Stimulated activated CD4-positive, alpha-beta T cell treated with anti-CD3 and anti-CD28 coated beads, Interleukin-4, amount 100 ng/mL, for 1 hour (primary cell): ENCODE measurements at regions not wholly inside any gene's neighbourhood (a gene's known extent, or its start where the extent isn't known, plus 50 kb on each side); places are given as distances from the start of the nearest gene placed in this dataset.

Experiments
- DNase-seq: peaks from one replicate; pipeline ENCODE4 v3.0.0-alpha.2; 2020

DNA sequence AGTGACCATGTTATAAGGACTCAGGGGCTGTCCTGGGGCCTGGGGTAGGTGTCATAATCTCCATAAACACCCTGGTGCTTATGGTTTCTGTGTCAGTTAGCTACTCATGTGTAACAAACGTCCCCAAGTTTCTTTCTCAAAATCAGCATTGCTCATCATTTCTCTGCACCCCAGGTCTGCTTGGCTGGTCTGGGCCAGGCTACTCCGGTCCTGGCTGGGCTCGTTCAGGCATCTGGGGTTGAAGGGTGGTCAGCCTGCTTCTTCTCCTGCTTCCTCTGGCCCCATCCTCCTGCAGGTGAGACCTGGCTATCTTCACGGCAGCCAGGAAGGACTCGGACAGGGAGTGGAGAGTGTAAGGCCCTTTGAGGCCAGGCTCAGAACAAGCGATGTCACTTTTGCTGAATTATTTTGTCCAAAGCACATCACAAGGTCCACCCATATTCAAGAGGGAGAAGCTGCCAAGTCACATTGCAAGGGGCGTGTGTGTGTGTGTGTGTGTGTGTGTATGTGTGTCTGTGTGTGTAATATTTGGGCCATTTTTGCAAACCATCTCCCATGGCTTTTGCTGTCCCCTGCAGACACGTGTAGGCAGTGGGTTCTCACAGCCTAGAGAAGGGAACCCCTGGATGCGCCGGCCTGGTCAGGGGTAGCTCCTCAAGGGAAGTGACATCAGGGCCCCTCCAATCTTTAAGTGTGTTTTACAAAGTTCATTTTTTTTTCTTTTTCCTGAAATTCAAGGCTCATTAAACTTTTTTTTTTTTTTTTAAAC is 535.8 kb downstream of the TBC1D22A start:
- DNase-seq = no peak

DNA sequence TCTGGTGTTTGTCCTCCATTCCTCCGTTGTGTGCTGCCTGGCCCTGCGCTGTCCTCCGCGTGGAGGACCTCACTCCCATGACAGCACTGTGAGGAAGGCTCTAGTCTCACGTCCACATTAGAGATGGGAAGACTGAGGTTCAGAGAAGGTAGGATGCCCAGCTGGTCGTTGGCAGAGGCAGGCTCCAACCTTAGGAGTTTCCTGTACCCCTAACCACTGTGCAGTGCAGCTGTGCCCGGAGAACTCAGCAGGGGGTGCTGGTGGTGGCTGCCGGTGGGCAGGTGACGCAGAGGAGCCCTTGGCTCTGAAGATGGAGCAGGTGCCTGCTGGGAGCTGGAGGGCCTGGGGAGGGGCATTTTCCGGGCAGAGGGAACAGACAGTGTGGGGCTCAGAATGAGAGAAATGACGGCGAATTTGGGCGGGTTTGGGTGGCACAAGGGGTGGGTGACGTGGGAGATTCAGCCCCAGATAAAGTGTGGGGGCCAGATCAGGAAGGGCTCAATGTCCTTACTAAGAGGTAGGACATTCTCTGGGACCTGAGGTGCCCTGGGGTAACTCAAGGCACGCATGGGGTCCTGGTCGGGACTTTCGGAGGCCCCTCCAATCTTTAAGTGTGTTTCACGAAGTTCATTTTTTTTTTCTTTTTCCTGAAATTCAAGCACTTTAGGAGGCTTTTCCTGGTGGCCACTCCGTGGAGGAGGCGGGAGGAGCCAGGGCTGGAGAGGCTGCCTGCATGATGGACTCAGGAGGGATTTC is 535.0 kb downstream of the TBC1D22A start:
- no peak for DNase-seq

DNA sequence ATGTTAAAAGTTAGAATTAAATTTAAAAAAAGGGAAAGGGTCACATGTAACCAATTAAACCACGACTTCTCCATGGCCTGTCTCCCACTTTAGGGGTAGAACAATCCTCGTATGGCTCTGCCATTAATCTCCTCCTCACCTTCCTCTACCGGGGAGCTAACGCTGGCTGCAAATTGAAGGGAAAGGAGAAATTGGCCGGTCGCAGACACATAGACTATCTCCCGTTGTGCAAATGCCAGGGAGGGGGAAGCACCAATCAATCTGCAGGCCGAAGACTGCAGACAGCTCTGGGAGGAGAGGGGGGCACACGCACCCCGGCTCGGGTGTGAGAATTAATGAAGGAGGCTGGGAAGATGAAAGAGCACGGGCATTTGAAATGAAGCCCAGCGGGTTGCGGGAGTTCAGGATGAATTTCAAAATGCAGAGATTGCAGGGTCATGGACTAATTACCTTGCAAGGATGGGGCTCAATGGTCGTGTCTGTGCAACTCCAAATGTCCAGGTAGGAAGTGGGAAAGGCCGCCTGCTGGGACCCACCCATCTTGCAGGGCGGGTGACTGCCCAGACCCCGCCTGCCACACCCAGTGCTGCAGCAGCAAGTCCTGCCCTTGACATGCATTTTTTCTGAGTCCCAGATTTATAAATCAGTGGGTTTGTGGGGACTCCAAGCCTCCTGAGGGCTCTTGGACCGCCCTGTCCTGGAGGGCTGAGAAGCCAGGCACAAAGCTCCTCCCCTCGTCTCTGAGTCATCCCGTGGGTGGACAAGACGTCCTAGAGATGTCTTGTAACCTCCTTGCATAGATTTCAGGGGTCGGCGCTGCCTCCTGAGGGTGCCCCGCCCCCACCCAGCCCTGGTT is 534.2 kb downstream of the TBC1D22A start:
- no peak for DNase-seq

DNA sequence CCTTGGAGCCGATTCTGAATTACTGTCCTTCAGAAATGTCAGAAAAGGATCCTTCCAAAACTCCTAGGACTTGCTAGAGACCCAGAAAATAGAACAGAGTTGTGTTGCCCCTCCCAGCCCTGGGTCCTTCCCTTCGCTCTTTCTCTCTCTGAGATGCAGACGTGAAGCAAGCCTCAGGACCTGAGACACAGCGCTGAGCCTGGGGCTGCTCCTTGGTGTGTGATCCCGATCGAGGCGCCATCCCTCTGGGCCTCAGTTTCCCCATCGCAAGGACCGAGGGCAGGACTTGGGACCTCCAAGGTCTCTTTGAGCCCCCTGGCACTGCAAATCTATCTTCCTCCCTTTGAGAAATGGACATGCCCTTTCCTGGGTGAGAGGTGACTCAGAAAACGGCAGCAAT is 533.5 kb downstream of the TBC1D22A start:
- no peak for DNase-seq

DNA sequence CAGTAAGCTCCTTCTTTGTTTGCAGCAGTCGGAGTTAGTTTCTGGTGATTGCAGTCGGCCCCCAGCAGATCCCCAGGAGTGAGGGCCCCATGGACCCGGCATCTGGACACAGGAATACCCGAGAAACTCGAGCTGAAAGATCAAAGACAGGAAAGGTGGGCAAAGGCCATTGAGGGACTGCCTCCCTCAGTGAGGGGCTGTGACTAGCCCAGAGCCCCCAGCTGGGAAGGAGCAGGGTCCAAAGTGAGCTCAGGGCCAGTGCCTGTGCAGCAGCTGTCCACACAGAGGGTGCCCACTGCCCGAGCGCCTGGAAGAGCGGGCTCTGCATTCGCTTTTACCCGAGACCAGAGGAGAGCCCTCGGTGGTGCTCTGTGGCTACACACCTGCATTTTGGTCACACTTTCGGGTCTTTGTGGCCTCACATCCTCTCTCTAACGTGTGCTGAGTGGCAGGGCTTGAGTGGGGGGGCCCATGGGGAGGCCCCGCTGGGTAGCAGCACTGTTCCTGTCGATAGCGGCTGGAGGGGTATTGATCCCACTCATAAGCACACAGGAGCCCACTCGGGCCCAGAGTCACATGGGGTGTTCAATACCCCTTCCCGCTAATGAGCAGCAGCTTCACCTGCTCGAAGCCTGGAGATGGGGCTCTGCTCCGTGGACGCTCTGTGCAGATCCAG is 532.9 kb downstream of the TBC1D22A start:
- DNase-seq = no peak

DNA sequence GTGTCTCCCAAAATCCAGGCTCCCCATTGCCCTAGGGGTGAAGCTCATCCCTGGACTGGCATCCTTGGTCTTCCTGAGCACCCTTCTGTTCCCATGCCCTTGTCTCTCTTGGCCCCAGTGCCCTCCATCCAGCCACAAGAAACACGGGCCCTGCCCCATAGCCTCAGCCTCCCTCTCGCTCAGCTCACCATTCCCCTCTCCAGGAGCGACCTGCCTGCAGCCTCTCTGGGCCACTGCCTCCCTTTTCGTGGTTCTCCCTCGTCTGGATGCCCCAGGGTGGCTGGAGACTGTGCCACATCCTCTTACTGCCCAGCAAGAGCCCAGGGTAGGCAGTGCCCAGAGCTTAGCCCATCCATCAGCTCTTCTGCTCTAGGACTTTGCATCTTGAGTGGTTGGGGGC is 532.1 kb downstream of the TBC1D22A start:
- no peak for DNase-seq

DNA sequence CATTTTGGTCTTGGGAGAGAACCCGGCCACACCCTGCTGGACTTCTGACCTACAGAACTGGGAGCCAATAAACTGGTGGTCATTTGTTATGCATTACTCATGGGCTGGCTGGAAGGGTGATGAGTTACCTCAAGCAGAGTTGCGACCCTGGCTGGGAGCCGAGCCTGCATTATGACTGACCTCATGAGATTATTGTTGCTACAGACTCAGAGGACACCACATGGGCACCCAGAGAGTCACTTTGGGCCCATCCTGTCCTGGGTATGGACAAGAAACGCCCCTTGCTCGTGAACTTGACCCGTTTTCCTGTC is 531.7 kb downstream of the TBC1D22A start:
- no peak for DNase-seq

DNA sequence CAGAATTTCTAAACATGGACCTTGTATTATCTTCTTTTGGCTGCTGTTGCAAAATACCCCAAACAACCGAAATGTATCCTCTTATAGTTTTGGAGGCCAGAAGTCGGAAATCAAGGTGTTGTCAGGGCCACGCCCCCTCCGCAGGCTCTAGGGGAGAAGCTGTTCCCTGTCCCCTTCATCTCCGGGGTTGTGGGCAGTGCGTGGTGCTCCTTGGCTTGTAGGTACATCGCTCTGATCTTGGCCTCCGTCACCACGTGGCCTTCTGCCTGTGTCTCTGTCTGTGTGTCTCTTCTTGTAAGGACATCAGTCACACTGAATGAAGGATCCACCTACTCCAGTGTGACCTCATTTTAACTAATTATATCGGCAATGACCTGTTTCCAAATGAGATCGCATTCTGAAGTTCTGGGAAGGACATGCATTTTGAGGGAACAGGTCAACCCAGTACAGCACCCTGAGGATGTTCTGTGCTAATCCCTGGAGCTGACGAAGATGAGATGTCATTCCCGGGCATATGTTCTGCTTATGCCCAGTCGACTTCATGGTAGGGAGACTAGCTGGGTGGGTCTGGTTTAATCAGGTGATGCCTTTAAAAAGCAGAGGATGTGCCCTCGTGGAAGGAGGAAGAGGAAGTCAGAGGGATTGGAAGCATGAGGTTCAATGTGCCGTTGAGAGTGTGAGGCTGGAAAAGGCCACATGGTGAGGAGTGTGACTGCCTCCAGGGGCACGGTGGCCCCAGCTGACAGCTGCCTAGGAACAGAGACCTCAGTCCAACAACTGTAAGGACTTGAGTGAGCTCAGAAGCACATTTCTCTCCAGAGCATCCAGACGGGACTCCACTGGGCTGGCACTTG is 531.1 kb downstream of the TBC1D22A start:
- no peak for DNase-seq

DNA sequence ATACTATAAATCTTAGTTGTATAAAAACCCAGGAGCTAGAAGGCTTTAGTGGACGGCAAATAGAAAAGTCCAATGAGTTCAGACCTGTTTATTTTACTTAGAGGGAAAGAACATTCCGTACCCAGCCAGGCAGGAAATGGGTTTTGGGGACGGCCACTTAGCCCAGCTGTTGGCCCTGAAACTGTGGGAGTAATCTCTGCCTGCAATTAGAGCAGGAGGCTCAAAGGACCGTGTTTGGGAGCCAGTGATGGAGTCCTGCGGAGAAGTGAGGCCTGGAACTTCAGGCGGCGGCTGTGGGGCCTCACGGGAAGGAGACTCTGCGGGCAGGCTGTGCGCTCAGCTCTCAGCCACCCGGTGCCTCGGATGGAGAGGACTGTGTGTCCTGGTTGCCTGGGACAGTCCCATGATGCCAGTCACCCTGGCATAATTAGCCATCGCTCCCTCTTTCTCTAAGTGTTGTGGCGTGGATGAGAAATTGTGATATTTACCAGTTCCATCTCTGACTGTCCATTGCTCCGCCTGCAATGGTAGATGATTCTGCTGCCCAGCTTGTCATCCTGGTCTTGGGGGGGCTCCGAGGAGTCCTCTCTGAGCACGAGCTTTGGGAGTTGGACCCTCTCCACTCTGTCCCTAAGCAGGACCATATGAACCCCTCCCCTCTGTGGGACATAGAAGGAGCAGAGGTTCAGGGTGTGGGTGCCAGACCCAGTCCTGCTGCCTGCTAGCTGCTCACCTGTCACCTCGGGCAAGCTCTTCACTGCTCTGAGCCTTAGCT is 530.3 kb downstream of the TBC1D22A start:
- no peak for DNase-seq

DNA sequence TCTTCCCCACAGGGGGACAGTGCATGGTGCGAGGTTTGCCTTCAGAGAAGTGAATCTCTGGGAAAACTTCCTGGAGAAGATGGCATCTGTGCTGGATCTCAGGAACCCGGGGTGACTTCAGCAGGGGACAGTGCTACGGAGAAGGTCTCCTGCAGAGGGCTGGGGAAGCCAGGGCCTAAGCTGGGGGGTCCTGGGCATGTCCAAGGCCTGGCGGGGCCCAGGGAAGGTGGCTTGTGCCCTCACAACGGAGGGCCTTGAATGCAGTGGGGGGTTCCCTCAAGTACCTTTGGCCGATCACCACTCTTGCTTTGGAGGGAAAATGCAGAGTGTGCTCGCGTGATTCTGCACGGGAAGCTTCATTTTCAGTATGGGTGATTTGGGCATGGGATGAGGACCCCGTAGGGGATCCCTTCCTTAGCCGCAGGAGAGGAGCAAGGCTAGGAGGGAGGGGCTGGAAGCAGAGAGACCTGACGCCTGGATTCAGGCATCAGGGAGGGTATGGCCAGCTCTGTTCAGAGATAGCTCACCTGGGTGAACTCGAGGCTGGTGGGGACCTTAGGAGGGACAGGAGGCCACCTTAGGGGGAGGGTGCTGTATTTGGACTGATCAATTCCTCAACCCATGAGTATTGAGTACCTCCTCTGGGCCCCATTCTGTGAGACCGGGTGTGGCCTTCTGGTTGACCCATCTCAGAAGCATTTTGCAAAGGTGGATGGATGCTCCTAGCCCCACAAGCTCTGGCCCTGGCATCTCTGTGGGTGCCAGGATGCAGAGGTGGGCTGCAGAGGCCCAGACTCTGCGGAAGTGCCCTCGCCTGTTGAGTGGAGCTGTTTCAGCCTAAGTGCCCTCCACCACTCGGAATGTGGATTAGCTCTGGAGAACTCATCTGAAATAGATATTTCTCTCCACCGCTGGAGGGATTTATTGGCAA is 529.4 kb downstream of the TBC1D22A start:
- DNase-seq = no peak

DNA sequence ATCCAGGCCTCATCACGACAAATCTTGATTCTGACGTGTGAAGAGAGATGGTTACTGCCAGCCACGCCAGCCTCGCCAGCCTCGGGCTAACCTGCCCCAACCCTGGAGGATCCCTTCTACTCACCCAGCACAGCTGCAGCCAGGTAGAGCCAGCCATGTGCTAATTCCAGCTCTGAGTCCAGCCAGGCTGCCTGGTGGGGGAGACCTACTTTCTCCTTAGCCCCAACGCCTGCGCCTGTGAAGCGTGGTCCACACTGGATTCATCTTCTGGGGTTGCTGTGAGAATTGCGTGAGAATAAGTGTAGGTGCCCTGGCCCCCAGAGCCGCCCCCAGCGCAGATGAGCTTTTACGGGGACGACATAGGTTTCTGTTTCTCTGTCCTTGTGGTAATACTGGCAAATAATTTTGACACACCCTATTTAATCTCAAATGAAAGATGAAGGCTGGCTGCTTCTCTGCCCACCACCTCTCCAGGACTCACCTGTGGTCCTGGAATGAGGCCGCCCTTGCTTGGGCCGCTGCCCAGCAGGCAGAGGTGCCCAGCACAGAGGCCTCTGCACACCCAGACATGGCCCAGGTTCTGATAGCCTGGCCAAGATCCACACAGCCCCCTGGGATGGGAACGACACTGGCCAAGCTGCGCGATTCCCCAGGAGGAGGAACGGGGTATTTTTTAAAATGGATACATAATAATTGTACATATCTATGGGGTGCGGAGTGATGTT is 528.4 kb downstream of the TBC1D22A start:
- DNase-seq = no peak

DNA sequence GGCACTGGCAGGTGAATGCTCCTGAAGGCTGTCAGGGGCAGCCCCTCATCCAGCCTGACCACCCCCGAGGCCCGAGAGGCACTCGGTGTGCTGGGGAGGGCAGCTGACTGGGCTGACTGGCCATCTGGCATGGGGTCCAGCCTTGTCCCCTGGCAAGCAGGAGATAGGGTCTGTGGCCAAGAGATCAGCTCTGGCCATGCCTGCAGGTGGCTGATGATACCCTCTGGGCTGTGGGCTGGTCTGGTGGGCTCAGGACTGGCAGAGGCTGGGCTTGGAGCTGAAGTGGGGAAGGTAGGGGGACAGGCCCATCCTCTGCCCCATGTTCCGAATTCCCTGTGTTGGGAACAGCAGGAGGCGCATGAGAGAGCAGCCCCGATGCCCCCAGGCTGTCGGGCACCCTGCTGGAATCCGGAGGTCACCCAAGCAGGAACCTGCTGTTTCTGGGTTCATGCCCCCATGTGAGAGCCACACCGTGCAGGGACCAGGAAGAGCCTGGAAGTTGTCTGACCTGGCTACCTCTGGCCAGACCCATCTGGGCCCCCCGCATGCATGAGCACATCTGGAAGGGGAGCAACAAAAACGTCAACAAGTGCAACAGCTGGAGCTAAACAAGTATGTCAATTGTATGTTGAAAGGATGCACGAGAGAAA is 527.0 kb downstream of the TBC1D22A start:
- DNase-seq = no peak

DNA sequence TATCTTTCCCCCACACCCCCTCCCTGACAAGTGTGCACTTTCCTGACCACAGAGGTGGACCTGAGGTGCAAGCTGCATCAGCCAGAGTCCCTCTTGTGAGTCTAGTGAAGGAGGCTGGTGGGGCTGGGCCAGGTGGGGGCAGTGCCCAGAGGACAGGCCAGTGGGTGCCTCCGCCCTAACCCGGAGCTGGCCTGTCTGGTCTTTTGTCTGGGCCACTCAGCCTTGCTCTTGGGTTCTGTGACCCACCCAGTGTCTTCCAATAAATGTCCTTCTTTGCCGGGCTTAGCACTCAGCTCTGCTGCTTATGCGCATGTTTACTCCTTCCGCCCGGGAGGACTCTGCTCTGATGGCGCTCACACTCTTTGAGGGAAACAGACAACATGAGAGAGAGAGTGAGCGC is 526.2 kb downstream of the TBC1D22A start:
- DNase-seq = no peak

DNA sequence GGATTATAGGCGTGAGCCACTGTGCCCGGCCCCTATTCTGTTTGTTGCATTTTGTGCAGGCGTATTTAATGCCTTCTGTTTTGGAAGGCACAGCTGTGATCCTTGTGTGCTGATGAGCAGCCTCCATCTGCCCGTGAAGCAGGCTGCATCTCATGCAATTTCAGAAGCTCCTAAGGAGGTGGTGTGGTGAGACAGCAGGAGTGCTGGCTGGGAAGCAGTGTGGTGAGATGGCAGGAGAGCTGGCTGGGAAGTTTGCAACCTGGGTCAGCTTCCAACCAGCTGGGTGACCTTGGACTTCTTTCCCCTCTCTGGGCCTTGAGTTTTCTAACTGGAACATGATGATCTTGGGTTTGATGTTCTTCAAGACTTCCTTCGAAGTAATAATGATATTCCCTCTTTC is 525.1 kb downstream of the TBC1D22A start:
- DNase-seq = no peak

DNA sequence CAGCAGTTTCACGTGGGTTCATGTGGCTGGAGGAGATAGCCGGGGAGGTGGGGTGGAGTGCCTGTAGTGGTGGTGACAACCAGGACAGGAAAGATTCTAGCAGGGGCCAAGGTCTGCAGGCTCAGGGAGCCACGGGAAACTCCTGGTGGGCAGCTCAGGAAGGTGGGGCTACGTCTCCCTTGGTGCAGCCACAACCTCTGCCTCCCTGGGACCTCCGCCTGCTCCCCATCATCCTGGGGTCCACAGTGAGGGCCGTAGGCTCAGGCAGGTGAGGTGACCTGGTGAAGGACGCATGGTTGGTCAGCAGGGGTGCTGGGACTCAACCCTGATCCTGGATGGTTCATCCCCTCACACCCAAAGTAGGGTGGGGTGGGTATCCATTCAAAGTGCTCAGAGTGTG is 524.1 kb downstream of the TBC1D22A start:
- no peak for DNase-seq

DNA sequence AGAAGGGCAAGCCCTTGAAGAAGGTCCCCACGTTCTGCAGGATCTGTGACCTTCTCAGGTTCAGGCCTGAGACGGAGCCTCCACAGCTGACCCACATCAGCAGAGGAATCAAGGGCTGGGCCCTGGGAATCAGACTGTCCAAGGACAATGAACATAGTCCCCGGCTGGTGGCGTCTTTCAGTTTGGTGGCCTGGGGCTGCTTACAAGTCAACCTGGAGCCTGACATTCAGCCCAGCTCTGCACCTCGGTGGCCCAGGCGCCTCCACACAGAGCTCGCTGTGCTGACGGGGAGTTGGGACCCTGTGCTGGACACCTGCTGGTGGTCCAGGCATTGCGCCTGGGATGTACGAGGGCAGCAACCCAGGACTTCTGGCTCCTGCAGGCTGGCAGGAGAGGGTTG is 523.5 kb downstream of the TBC1D22A start:
- DNase-seq = no peak

DNA sequence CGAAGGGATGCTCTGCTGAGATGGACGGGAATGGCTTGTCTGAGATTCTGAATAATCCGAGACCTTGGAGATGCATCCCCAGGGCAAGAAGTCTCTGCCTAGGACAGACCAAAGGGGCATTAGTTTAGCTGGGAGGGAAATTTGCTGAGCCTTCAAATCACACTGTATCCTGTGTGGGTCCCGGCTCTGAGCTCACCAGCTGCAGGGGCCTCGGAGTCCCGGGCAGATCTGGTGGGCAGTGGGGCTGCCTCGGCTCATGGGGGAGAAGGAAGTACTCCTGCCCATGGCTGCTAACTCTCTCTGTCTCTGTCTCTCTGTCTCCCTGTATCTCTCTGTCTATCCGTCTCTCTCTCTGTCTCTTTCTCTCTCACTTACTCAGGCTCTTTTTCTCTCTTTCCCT is 522.4 kb downstream of the TBC1D22A start:
- DNase-seq = no peak

DNA sequence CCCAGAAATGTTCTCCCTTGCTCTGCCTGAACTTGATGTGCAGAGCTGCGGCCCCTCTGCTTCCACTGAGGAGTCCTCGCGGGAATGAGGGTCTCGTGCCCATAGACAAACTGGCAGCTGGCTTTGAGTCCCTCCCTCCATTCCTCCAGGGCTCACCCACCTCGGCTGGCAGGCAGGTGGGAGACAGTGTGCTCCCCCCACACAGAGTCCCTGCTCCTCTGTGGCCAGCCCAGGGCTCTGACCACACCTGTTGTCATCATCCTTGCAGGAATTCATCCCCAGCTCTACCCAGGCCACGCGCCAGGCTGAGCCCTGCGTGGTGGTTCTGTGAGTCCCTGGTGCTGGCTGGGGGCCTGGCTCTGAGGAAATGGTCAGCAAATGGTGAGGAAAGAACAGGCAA is 521.9 kb downstream of the TBC1D22A start:
- no peak for DNase-seq
